ENCODE measurements at regions not wholly inside any gene's neighbourhood (a gene's known extent, or its start where the extent isn't known, plus 50 kb on each side); places are given as distances from the start of the nearest gene placed in this dataset.

GRCh38 chr5:87582149-87582548 is 169.4 kb upstream of the CCNH start:
- FAIRE-seq (no peak), DNase-seq (ENCODE audit: low read depth) (no peak)
- no peaks in the 10 kb centered on the region for H3K36me3 Mint-ChIP-seq (ENCODE audit: low read depth, unreplicated experiment)
- H3K27ac Mint-ChIP-seq (ENCODE audit: unreplicated experiment) = no peak overlapping the region
- no peaks in the 10 kb centered on the region for H3K9me3 Mint-ChIP-seq (ENCODE audit: unreplicated experiment)
- no peaks in the 10 kb centered on the region for H3K4me1 Mint-ChIP-seq (ENCODE audit: low read depth, unreplicated experiment)
- H3K36me3 ChIP-seq (ENCODE audit: insufficient read depth, low read length) = no peaks in the 10 kb centered on the region
- H3K4me3 Mint-ChIP-seq (ENCODE audit: unreplicated experiment) = no peak overlapping the region
- no peaks in the 10 kb centered on the region for H3K4me1 ChIP-seq (ENCODE audit: insufficient read depth, low read length)
- H3K27ac ChIP-seq (ENCODE audit: low read depth, low read length) = no peak overlapping the region
- no peaks in the 10 kb centered on the region for H3K27me3 ChIP-seq (ENCODE audit: insufficient read depth, low read length)
- no peaks in the 10 kb centered on the region for H3K27me3 Mint-ChIP-seq (ENCODE audit: low read depth, unreplicated experiment)
- no peak for TF ChIP-seq EZH2 (IDR thresholded peaks at IDR 0.05; ENCODE audit: insufficient read depth, low read length)
- TF ChIP-seq, protein P1, sequence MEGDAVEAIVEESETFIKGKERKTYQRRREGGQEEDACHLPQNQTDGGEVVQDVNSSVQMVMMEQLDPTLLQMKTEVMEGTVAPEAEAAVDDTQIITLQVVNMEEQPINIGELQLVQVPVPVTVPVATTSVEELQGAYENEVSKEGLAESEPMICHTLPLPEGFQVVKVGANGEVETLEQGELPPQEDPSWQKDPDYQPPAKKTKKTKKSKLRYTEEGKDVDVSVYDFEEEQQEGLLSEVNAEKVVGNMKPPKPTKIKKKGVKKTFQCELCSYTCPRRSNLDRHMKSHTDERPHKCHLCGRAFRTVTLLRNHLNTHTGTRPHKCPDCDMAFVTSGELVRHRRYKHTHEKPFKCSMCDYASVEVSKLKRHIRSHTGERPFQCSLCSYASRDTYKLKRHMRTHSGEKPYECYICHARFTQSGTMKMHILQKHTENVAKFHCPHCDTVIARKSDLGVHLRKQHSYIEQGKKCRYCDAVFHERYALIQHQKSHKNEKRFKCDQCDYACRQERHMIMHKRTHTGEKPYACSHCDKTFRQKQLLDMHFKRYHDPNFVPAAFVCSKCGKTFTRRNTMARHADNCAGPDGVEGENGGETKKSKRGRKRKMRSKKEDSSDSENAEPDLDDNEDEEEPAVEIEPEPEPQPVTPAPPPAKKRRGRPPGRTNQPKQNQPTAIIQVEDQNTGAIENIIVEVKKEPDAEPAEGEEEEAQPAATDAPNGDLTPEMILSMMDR (IDR thresholded peaks at IDR 0.05; ENCODE audit: insufficient read depth, low read depth, low read length) = no peak
- no peaks in the 10 kb centered on the region for H4K20me1 ChIP-seq (ENCODE audit: insufficient read depth, low read length)
- H3K9ac ChIP-seq (ENCODE audit: low read length) = no peak overlapping the region
- H2AFZ ChIP-seq (ENCODE audit: low read depth, low read length) = no peak overlapping the region
- H3K9me3 ChIP-seq (ENCODE audit: insufficient read depth, low read depth, low read length) = no peaks in the 10 kb centered on the region
- H3K4me2 ChIP-seq (ENCODE audit: low read length) = no peak overlapping the region
- H3K4me3 ChIP-seq (ENCODE audit: insufficient read depth, low read depth, low read length) = no peak overlapping the region
- no peaks in the 10 kb centered on the region for H3K79me2 ChIP-seq (ENCODE audit: insufficient read depth, low read length)

- no peaks in the 10 kb centered on the region for H4K20me1 ChIP-seq (ENCODE audit: insufficient read depth, low read length)
- TF ChIP-seq EZH2 (IDR thresholded peaks at IDR 0.05; ENCODE audit: insufficient read depth, low read length) = no peak
- TF ChIP-seq, protein P1 (IDR thresholded peaks at IDR 0.05; ENCODE audit: insufficient read depth, low read depth, low read length) = no peak
- H3K79me2 ChIP-seq (ENCODE audit: insufficient read depth, low read length) = no peaks in the 10 kb centered on the region
- no peaks in the 10 kb centered on the region for H3K36me3 Mint-ChIP-seq (ENCODE audit: low read depth, unreplicated experiment)
- no peak overlapping the region for H3K9ac ChIP-seq (ENCODE audit: low read length)
- no peak overlapping the region for H2AFZ ChIP-seq (ENCODE audit: low read depth, low read length)
- H3K4me1 ChIP-seq (ENCODE audit: insufficient read depth, low read length) = no peaks in the 10 kb centered on the region
- no peak overlapping the region for H3K4me3 ChIP-seq (ENCODE audit: insufficient read depth, low read depth, low read length)
- H3K27me3 Mint-ChIP-seq (ENCODE audit: low read depth, unreplicated experiment) = no peaks in the 10 kb centered on the region
- no peak overlapping the region for H3K4me3 Mint-ChIP-seq (ENCODE audit: unreplicated experiment)
- no peaks in the 10 kb centered on the region for H3K9me3 ChIP-seq (ENCODE audit: insufficient read depth, low read depth, low read length)
- DNase-seq (ENCODE audit: low read depth) (no peak), FAIRE-seq (no peak)
- H3K27ac Mint-ChIP-seq (ENCODE audit: unreplicated experiment) = no peak overlapping the region
- no peak overlapping the region for H3K4me2 ChIP-seq (ENCODE audit: low read length)
- no peaks in the 10 kb centered on the region for H3K36me3 ChIP-seq (ENCODE audit: insufficient read depth, low read length)
- no peaks in the 10 kb centered on the region for H3K9me3 Mint-ChIP-seq (ENCODE audit: unreplicated experiment)
- H3K27ac ChIP-seq (ENCODE audit: low read depth, low read length) = no peak overlapping the region
- H3K4me1 Mint-ChIP-seq (ENCODE audit: low read depth, unreplicated experiment) = no peaks in the 10 kb centered on the region
- H3K27me3 ChIP-seq (ENCODE audit: insufficient read depth, low read length) = no peaks in the 10 kb centered on the region
Observed at GRCh38 chr5:87581661-87582060, 168.9 kb upstream of the CCNH start.

- H3K4me1 ChIP-seq (ENCODE audit: insufficient read depth, low read length) = no peaks in the 10 kb centered on the region
- no peak for TF ChIP-seq EZH2 (IDR thresholded peaks at IDR 0.05; ENCODE audit: insufficient read depth, low read length)
- TF ChIP-seq, protein P1 (IDR thresholded peaks at IDR 0.05; ENCODE audit: insufficient read depth, low read depth, low read length) = no peak
- no peak for FAIRE-seq
Observed at GRCh38 chr5:87579678-87580077, 166.9 kb upstream of the CCNH start.

More at GRCh38 chr5:87579678-87580077, 166.9 kb upstream of the CCNH start:
- Histone ChIP-seq H4K20me1 (ENCODE audit: insufficient read depth, low read length) (no peaks in the 10 kb centered on the region), H3K27ac (ENCODE audit: low read depth, low read length) (no peak overlapping the region), H3K9ac (ENCODE audit: low read length) (no peak overlapping the region), H3K36me3 (ENCODE audit: insufficient read depth, low read length) (no peaks in the 10 kb centered on the region), H2AFZ (ENCODE audit: low read depth, low read length) (no peak overlapping the region), H3K4me3 (ENCODE audit: insufficient read depth, low read depth, low read length) (no peak overlapping the region), H3K9me3 (ENCODE audit: insufficient read depth, low read depth, low read length) (no peaks in the 10 kb centered on the region), H3K79me2 (ENCODE audit: insufficient read depth, low read length) (no peaks in the 10 kb centered on the region), H3K27me3 (ENCODE audit: insufficient read depth, low read length) (no peaks in the 10 kb centered on the region), H3K4me2 (ENCODE audit: low read length) (no peak overlapping the region)
- H3K9me3 Mint-ChIP-seq (ENCODE audit: unreplicated experiment) = no peaks in the 10 kb centered on the region
- H3K4me3 Mint-ChIP-seq (ENCODE audit: unreplicated experiment) = no peak overlapping the region
- no peaks in the 10 kb centered on the region for H3K27me3 Mint-ChIP-seq (ENCODE audit: low read depth, unreplicated experiment)
- no peaks in the 10 kb centered on the region for H3K4me1 Mint-ChIP-seq (ENCODE audit: low read depth, unreplicated experiment)
- H3K36me3 Mint-ChIP-seq (ENCODE audit: low read depth, unreplicated experiment) = no peaks in the 10 kb centered on the region
- DNase-seq (ENCODE audit: low read depth) = no peak
- no peak overlapping the region for H3K27ac Mint-ChIP-seq (ENCODE audit: unreplicated experiment)
